ENCODE measurements at regions not wholly inside any gene's neighbourhood (a gene's known extent, or its start where the extent isn't known, plus 50 kb on each side); places are given as distances from the start of the nearest gene placed in this dataset.

GRCh38 chr14:98182393-98183055 is 1089.5 kb downstream of the BCL11B start:
- TF ChIP-seq CTCF (IDR thresholded peaks at IDR 0.05) (no peak), POLR2A (IDR thresholded peaks at IDR 0.05) (no peak), POLR2AphosphoS5 (IDR thresholded peaks at IDR 0.05) (no peak)
- H3K9me3 ChIP-seq: no peaks in the 10 kb centered on the region
- H3K4me3 ChIP-seq: no peak overlapping the region
- no peak overlapping the region for H3K27ac ChIP-seq
- 41% methylated on average over 3 of the region's 3 CpGs for WGBS
- no peaks in the 10 kb centered on the region for H3K36me3 ChIP-seq
- DNase-seq (ENCODE audit: low spot score): no peak
- H3K4me1 ChIP-seq (replicated peaks): no peaks in the 10 kb centered on the region
- intact Hi-C loops (cut with DNase I): no loop called here
- no peaks in the 10 kb centered on the region for H3K27me3 ChIP-seq (replicated peaks; ENCODE audit: insufficient read depth)

GRCh38 chr14:98183556-98183955 is 1088.4 kb downstream of the BCL11B start:
- Histone ChIP-seq H3K27ac (no peak overlapping the region), H3K27me3 (replicated peaks; ENCODE audit: insufficient read depth) (no peaks in the 10 kb centered on the region), H3K9me3 (no peaks in the 10 kb centered on the region), H3K36me3 (no peaks in the 10 kb centered on the region), H3K4me1 (replicated peaks) (no peaks in the 10 kb centered on the region), H3K4me3 (no peak overlapping the region)
- TF ChIP-seq POLR2AphosphoS5 (IDR thresholded peaks at IDR 0.05): no peak
- TF ChIP-seq POLR2A (IDR thresholded peaks at IDR 0.05): no peak
- no peak for TF ChIP-seq CTCF (IDR thresholded peaks at IDR 0.05)
- DNase-seq (ENCODE audit: low spot score): no peak
- intact Hi-C loops (cut with DNase I): no loop called here
- WGBS: 93% methylated on average over 4 of the region's 4 CpGs

- TF ChIP-seq POLR2AphosphoS5 (IDR thresholded peaks at IDR 0.05) (no peak), POLR2A (IDR thresholded peaks at IDR 0.05) (no peak), CTCF (IDR thresholded peaks at IDR 0.05) (no peak)
- DNase-seq (ENCODE audit: low spot score): no peak
- Histone ChIP-seq H3K4me3 (no peak overlapping the region), H3K27ac (no peak overlapping the region), H3K4me1 (replicated peaks) (no peaks in the 10 kb centered on the region), H3K27me3 (replicated peaks; ENCODE audit: insufficient read depth) (no peaks in the 10 kb centered on the region), H3K9me3 (no peaks in the 10 kb centered on the region), H3K36me3 (no peaks in the 10 kb centered on the region)
- 73% methylated on average over 6 of the region's 6 CpGs for WGBS
- intact Hi-C loops (cut with DNase I): no loop called here
Observed at GRCh38 chr14:98184457-98184856, 1087.5 kb downstream of the BCL11B start.

GRCh38 chr14:98185036-98185435 is 1087.0 kb downstream of the BCL11B start:
- Histone ChIP-seq H3K9me3 (no peaks in the 10 kb centered on the region), H3K27me3 (replicated peaks; ENCODE audit: insufficient read depth) (no peaks in the 10 kb centered on the region), H3K4me1 (replicated peaks) (no peaks in the 10 kb centered on the region), H3K4me3 (no peak overlapping the region), H3K36me3 (no peaks in the 10 kb centered on the region), H3K27ac (no peak overlapping the region)
- DNase-seq (ENCODE audit: low spot score): no peak
- intact Hi-C loops (cut with DNase I): no loop called here
- TF ChIP-seq POLR2A (IDR thresholded peaks at IDR 0.05) (no peak), CTCF (IDR thresholded peaks at IDR 0.05) (no peak), POLR2AphosphoS5 (IDR thresholded peaks at IDR 0.05) (no peak)
- WGBS: 69% methylated on average over 8 of the region's 8 CpGs

- no peak overlapping the region for H3K27ac ChIP-seq
- intact Hi-C loops (cut with DNase I): no loop called here
- H3K36me3 ChIP-seq: no peaks in the 10 kb centered on the region
- no peak for DNase-seq (ENCODE audit: low spot score)
- 58% methylated on average over 3 of the region's 3 CpGs for WGBS
- H3K4me3 ChIP-seq: no peak overlapping the region
- no peak for TF ChIP-seq POLR2A (IDR thresholded peaks at IDR 0.05)
- no peak for TF ChIP-seq POLR2AphosphoS5 (IDR thresholded peaks at IDR 0.05)
- no peak for TF ChIP-seq CTCF (IDR thresholded peaks at IDR 0.05)
- no peaks in the 10 kb centered on the region for H3K9me3 ChIP-seq
- no peaks in the 10 kb centered on the region for H3K4me1 ChIP-seq (replicated peaks)
- no peaks in the 10 kb centered on the region for H3K27me3 ChIP-seq (replicated peaks; ENCODE audit: insufficient read depth)
Observed at GRCh38 chr14:98186140-98186539, 1085.9 kb downstream of the BCL11B start.

Data from prostate gland (tissue), 2 donors.